Heart left ventricle (tissue), 16 donors: ENCODE measurements at regions not wholly inside any gene's neighbourhood (a gene's known extent, or its start where the extent isn't known, plus 50 kb on each side); places are given as distances from the start of the nearest gene placed in this dataset.

ENCODE experiments used
- ATAC-seq, 4 donors: fragments of 200-7000 bp; cut with Tn5 transposase; one replicate each; pipeline ENCODE4 v1.9.1; 2020 to 2022; ENCODE audit warnings: moderate library complexity in 4 of 4, mild to moderate bottlenecking in 3 of 4, moderate number of reproducible peaks in 1 of 4
- DNase-seq, 5 donors: peaks; one replicate each; pipeline ENCODE4 v3.0.0-alpha.2; 2020
- H3K27ac ChIP-seq, 12 donors: fragments of 200-600 bp; sonication (generic) in 4 of 12; one replicate each; pipeline versions ENCODE4 v1.5.0 to v1.8.0; 2016 to 2022; ENCODE audit warnings: mild to moderate bottlenecking in 2 of 12
- H3K27me3 ChIP-seq, 9 donors: fragments of 200-600 bp; sonication (generic) in 2 of 9; one replicate each; pipeline versions ENCODE4 v1.5.1 to v1.8.0; 2016 to 2022; ENCODE audit warnings: mild to moderate bottlenecking in 3 of 9
- H3K36me3 ChIP-seq, 9 donors: fragments of 200-600 bp; sonication (generic) in 2 of 9; one replicate each; pipeline versions ENCODE4 v1.5.0 to v1.8.0; 2018 to 2022; ENCODE audit warnings: mild to moderate bottlenecking in 2 of 9
- H3K4me1 ChIP-seq, 12 donors: fragments of 200-600 bp; sonication (generic) in 4 of 12; one replicate each; pipeline versions ENCODE4 v1.5.0 to v1.8.0; 2016 to 2022; ENCODE audit warnings: mild to moderate bottlenecking in 3 of 12
- H3K4me3 ChIP-seq, 12 donors: fragments of 200-600 bp; sonication (generic) in 4 of 12; one replicate each; pipeline versions ENCODE4 v1.5.0 to v1.8.0; 2017 to 2022; ENCODE audit warnings: mild to moderate bottlenecking in 9 of 12, moderate library complexity in 4 of 12
- H3K9me3 ChIP-seq, 12 donors: fragments of 200-600 bp; sonication (generic) in 4 of 12; one replicate each; pipeline versions ENCODE4 v1.5.0 to v1.8.0; 2016 to 2022; ENCODE audit warnings: mild to moderate bottlenecking in 1 of 12
- POLR2A ChIP-seq, 2 donors: fragments of 450-650 bp; IDR thresholded peaks; one replicate each; pipeline ENCODE4 v1.6.1; 2017; ENCODE audit warnings: antibody characterized with exemption in 2 of 2, mild to moderate bottlenecking in 2 of 2, moderate library complexity in 2 of 2
- WGBS, 4 donors: extraction: QIAGEN DNeasy Blood & Tissue Kit in 2 of 4; methylation state at CpG; one replicate each; pipeline versions ENCODE4 v1.1.5 to v1.1.7; 2013 to 2018; 5-methylcytosine and 5-hydroxymethylcytosine counted together
- intact Hi-C, 10 donors: fragments of 100-400 bp; cut with DNase I; formaldehyde crosslinking; loops; one replicate each; pipeline versions ENCODE4 v1.11.1 to v1.14.2; 2022
- TF ChIP-seq, protein P1 (sequence below), 12 donors: fragments of 200-600 bp; sonication (generic) in 4 of 12; IDR thresholded peaks; one replicate each; pipeline versions ENCODE4 v1.5.0 to v1.8.0; 2018 to 2022; ENCODE audit warnings: antibody characterized with exemption in 12 of 12, mild to moderate bottlenecking in 5 of 12
- donor health status: ischemic (EF 13 %, LVEDD 7.1; RV severe dilation, severe dysfunction).
- donor health status: healthy with polysubstance abuse.
- donor health status: DM: no; HTN: yes; CAD: no.
- donor health status: DM: no; HTN: no; CAD: no.
- donor health status: ischemic (EF 25% LVEDD 6.9; RV normal size, moderate dysfunction).
- donor health status: ischemic (EF 25% LVEDD 5.7; RV mildly dilated, moderate dysfunction).
- donor health status: healthy.
- donor health status: DM: yes; HTN: yes; CAD: no.
- donor health status: ischemic (EF 35%, LVEDD 5.7; RV mildly dilated, moderate dysfunction).
- donor health status: nonischemic (EF 11% LVEDD 7.7; RV severe dilation, severe dysfunction).
- donor health status: DM: yes; HTN: yes; CAD: no.
- donor health status: PGD.
- donor health status: ischemic (EF 29% LVEDD 5.4; RV normal size, mild dysfunction).
- donor health status: nonischemic (EF 23%, LVEDD 6.1; RV moderate dilation, normal function).

DNA sequence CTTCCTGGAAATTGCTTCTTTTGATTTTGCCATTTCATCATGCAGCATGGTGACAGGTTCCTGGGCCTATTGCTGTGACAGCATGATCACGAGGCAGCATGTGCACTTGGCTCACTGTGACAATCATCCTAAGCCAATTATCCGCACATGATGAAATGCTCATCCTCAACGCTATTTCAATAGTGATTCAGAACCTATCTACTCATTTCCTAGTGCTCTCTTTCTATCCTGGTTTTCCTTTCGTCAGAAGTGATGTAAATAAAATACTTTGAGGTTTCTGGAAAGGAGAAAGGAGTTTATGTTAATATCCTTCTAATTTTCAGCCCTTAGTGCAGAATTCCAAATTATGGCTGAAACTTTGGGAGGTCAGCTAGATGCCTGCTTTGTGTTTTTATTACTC, 110.6 kb upstream of the ADAMTS5 start:
- no peak for DNase-seq
- no peak for ATAC-seq
- 76 to 89% (median 81%) methylated on average over 4 of the region's 4 CpGs for WGBS, 4 donors
- Histone ChIP-seq H3K4me3 (no peak overlapping the region), H3K4me1 (no peaks in the 10 kb centered on the region), H3K36me3 (no peaks in the 10 kb centered on the region), H3K9me3 (no peaks in the 10 kb centered on the region), H3K27ac (no peak overlapping the region), H3K27me3 (no peaks in the 10 kb centered on the region)
- TF ChIP-seq POLR2A (IDR thresholded peaks at IDR 0.05) = no peak
- TF ChIP-seq, protein P1, sequence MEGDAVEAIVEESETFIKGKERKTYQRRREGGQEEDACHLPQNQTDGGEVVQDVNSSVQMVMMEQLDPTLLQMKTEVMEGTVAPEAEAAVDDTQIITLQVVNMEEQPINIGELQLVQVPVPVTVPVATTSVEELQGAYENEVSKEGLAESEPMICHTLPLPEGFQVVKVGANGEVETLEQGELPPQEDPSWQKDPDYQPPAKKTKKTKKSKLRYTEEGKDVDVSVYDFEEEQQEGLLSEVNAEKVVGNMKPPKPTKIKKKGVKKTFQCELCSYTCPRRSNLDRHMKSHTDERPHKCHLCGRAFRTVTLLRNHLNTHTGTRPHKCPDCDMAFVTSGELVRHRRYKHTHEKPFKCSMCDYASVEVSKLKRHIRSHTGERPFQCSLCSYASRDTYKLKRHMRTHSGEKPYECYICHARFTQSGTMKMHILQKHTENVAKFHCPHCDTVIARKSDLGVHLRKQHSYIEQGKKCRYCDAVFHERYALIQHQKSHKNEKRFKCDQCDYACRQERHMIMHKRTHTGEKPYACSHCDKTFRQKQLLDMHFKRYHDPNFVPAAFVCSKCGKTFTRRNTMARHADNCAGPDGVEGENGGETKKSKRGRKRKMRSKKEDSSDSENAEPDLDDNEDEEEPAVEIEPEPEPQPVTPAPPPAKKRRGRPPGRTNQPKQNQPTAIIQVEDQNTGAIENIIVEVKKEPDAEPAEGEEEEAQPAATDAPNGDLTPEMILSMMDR (IDR thresholded peaks at IDR 0.05) = no peak
- intact Hi-C loops = no loop called here

DNA sequence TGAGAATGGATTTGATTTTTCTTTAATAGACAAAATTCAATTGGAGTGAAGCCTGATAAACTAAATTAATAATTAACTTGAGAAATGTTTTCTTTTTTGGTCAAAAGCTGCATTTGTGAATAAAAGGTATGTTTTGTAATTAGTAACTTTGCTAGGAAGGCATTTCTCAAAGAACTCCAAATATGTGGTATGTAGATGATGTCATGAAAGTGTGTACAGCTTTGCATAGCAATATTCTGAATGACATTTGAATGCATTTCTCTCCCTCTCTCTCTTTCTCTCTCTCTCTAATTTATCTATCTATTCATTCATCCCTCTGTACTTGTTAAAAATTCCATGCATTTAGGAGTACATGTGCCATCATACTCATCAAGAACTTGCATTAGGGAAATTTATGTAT, 109.1 kb upstream of the ADAMTS5 start:
- intact Hi-C loops = no loop called here
- peaks cover 0 to 5% (median 0%) of the 10 kb centered on the region in 12 donors for H3K4me1 ChIP-seq
- H3K36me3 ChIP-seq = no peaks in the 10 kb centered on the region
- TF ChIP-seq POLR2A (IDR thresholded peaks at IDR 0.05) = no peak
- TF ChIP-seq, protein P1 (IDR thresholded peaks at IDR 0.05) = no peak
- no peaks in the 10 kb centered on the region for H3K9me3 ChIP-seq
- ATAC-seq = no peak
- H3K27me3 ChIP-seq = no peaks in the 10 kb centered on the region
- no peak overlapping the region for H3K27ac ChIP-seq
- no peak overlapping the region for H3K4me3 ChIP-seq
- DNase-seq = no peak

DNA sequence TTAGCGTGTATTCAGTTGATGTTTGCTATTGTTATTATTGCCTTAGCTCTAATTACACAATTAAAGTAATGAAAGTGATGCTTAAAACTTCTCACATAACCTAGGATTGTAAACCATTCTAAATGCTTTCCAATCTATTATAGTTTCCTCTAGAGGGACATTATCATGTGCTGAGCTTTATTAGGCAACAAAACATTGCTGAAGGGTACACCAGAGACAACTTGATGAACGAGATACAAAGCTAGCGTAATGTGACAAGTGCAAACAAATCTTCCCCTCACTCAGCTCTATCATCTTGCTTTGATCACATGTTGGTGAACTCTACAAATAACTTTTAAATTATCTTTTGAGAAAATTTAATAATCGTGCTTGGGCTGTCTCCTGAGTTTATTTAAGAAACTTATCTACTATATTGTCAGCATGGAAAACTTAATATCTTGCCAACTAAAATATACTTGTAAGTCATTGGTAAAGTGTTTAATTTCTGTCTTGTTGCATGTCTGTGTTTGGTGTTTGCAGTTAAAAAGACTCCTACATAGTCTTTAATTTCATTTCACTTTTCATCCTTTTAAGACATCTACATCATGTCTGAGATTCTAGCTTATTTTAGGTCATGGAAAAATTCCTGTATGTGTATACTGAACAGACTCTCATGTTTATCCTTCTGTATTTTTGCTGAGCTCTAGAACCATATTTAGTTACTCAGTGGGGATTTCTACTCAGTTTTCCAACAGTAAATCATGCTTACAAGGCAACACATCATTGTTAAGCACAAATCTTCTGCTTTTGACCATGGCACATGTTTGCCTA, 104.2 kb upstream of the ADAMTS5 start:
- ATAC-seq (peak in 2 of 4 donors; percentile 38 to 66), DNase-seq (no peak)
- WGBS, 4 donors = 34 to 43% (median 39%) methylated on average over 4 of the region's 4 CpGs
- no peak for TF ChIP-seq POLR2A (IDR thresholded peaks at IDR 0.05)
- TF ChIP-seq, protein P1 (IDR thresholded peaks at IDR 0.05) = no peak
- peak overlapping the region in 8 of 12 donors; percentile 6 to 45 (median 17) for H3K27ac ChIP-seq
- intact Hi-C loops = no loop called here
- no peaks in the 10 kb centered on the region for H3K36me3 ChIP-seq
- no peaks in the 10 kb centered on the region for H3K27me3 ChIP-seq
- H3K4me3 ChIP-seq = no peak overlapping the region
- H3K4me1 ChIP-seq = peaks cover 0 to 6% (median 3%) of the 10 kb centered on the region in 12 donors
- H3K9me3 ChIP-seq = peaks cover 0 to 4% (median 0%) of the 10 kb centered on the region in 12 donors

DNA sequence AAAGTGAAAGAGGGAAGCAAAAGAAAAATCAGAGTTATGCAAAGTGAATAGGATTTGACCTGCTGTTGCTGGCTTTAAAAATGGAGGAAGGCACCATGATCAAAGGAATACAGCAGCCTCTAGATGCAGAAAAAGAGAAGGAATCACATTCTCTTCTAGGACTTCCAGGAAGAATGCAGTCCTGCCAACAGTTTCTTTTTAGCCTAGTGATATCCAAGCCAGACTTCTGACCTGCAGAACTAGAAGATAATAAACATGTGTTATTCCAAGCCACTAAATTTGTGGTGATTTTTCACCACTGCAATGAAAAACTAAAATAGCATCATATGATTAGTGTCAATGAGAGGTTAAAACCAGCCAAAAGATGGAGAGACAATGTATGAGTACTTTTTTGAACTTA, 101.9 kb upstream of the ADAMTS5 start:
- intact Hi-C loops = no loop called here
- H3K4me1 ChIP-seq = peaks cover 0 to 6% (median 3%) of the 10 kb centered on the region in 12 donors
- no peak overlapping the region for H3K27ac ChIP-seq
- TF ChIP-seq, protein P1 (IDR thresholded peaks at IDR 0.05) = no peak
- no peak for TF ChIP-seq POLR2A (IDR thresholded peaks at IDR 0.05)
- no peak overlapping the region for H3K4me3 ChIP-seq
- ATAC-seq = no peak
- no peaks in the 10 kb centered on the region for H3K36me3 ChIP-seq
- H3K9me3 ChIP-seq = peaks cover 0 to 9% (median under 1%) of the 10 kb centered on the region in 12 donors
- no peaks in the 10 kb centered on the region for H3K27me3 ChIP-seq
- no peak for DNase-seq
